Mesenchymal stem cell (in vitro differentiated cells and primary cell): ENCODE measurements at regions not wholly inside any gene's neighbourhood (a gene's known extent, or its start where the extent isn't known, plus 50 kb on each side); places are given as distances from the start of the nearest gene placed in this dataset.

ENCODE experiments used
- DNase-seq: peaks from one replicate; pipeline ENCODE4 v3.0.0-alpha.2; 2013
- H2AFZ ChIP-seq: one replicate; pipeline ENCODE4 v1.6.1; 2013; ENCODE audit warnings: low read depth, mild to moderate bottlenecking, control low read depth, inconsistent platforms, low read length, moderate library complexity
- H2AK5ac ChIP-seq: 2 replicates; pipeline ENCODE4 v1.6.1; 2013; ENCODE audit warnings: low read length, moderate library complexity, mild to moderate bottlenecking, inconsistent platforms; ENCODE audit not compliant: severe bottlenecking
- H2BK120ac ChIP-seq: one replicate; pipeline ENCODE4 v1.6.1; 2013; ENCODE audit warnings: low read depth, mild to moderate bottlenecking, inconsistent platforms, low read length, moderate library complexity
- H2BK12ac ChIP-seq, 2 experiments: one replicate each; pipeline ENCODE4 v1.6.1; 2013; ENCODE audit warnings: inconsistent platforms in 2 of 2, low read length in 2 of 2, mild to moderate bottlenecking in 2 of 2, moderate library complexity in 2 of 2, control low read depth in 1 of 2
- H2BK15ac ChIP-seq: one replicate; pipeline ENCODE4 v1.6.1; 2013; ENCODE audit warnings: mild to moderate bottlenecking, low read depth, inconsistent platforms; ENCODE audit not compliant: poor library complexity, severe bottlenecking
- H2BK5ac ChIP-seq: 2 replicates; pipeline ENCODE4 v1.6.1; 2013; ENCODE audit warnings: low read depth, mild to moderate bottlenecking, low read length, control low read depth, inconsistent platforms; ENCODE audit not compliant: poor library complexity, severe bottlenecking
- H3K14ac ChIP-seq, 2 experiments: one replicate each; pipeline ENCODE4 v1.6.1; 2013; ENCODE audit warnings: inconsistent platforms in 2 of 2, low read length in 2 of 2, control low read depth in 1 of 2, mild to moderate bottlenecking in 1 of 2, moderate library complexity in 1 of 2
- H3K18ac ChIP-seq, 2 experiments: one replicate each; pipeline ENCODE4 v1.6.1; 2013; ENCODE audit warnings: inconsistent platforms in 2 of 2, low read length in 2 of 2, control low read depth in 1 of 2, low read depth in 1 of 2, mild to moderate bottlenecking in 1 of 2
- H3K23ac ChIP-seq, 2 experiments: one replicate each; pipeline ENCODE4 v1.6.1; 2013; ENCODE audit warnings: inconsistent platforms in 2 of 2, low read length in 2 of 2, mild to moderate bottlenecking in 2 of 2, moderate library complexity in 2 of 2, control low read depth in 1 of 2
- H3K27ac ChIP-seq: 2 replicates; pipeline ENCODE4 v1.5.1; 2013; ENCODE audit warnings: mild to moderate bottlenecking, moderate library complexity, low read length, control low read depth, inconsistent platforms; ENCODE audit not compliant: poor library complexity, severe bottlenecking
- H3K27me3 ChIP-seq, 2 experiments: 2 replicates each; pipeline versions ENCODE4 v1.6.1 to v1.7.0; 2013; ENCODE audit warnings: low read length in 2 of 2, mild to moderate bottlenecking in 2 of 2, moderate library complexity in 2 of 2, control low read depth in 1 of 2, inconsistent platforms in 1 of 2; ENCODE audit not compliant: control insufficient read depth in 1 of 2, insufficient read depth in 1 of 2
- H3K36me3 ChIP-seq, 2 experiments: 2 replicates each; pipeline versions ENCODE4 v1.6.1 to v1.7.0; 2013; ENCODE audit warnings: low read length in 2 of 2, control low read depth in 1 of 2, inconsistent platforms in 1 of 2, low read depth in 1 of 2, mild to moderate bottlenecking in 1 of 2; ENCODE audit not compliant: insufficient read depth in 2 of 2, control insufficient read depth in 1 of 2
- H3K4ac ChIP-seq, 2 experiments: one replicate each; pipeline ENCODE4 v1.6.1; 2013; ENCODE audit warnings: inconsistent platforms in 2 of 2, low read length in 2 of 2, mild to moderate bottlenecking in 2 of 2, moderate library complexity in 2 of 2, control low read depth in 1 of 2, low read depth in 1 of 2
- H3K4me1 ChIP-seq: 2 replicates; pipeline ENCODE4 v1.6.1; 2013; ENCODE audit warnings: low read depth, low read length, control low read depth; ENCODE audit not compliant: control insufficient read depth, insufficient read depth
- H3K4me2 ChIP-seq: 2 replicates; pipeline ENCODE4 v1.6.1; 2013; ENCODE audit warnings: low read length, mild to moderate bottlenecking, inconsistent platforms; ENCODE audit not compliant: poor library complexity, severe bottlenecking
- H3K4me3 ChIP-seq, 2 experiments: 2 replicates each; pipeline versions ENCODE4 v1.5.1 to v1.7.0; 2013; ENCODE audit warnings: low read length in 2 of 2, mild to moderate bottlenecking in 2 of 2, control low read depth in 1 of 2, low read depth in 1 of 2; ENCODE audit not compliant: insufficient read depth in 1 of 2
- H3K79me1 ChIP-seq: replicated peaks from 2 replicates; pipeline ENCODE4 v1.6.1; 2013; ENCODE audit warnings: mild to moderate bottlenecking, control low read depth, low read length, inconsistent platforms; ENCODE audit not compliant: poor library complexity, severe bottlenecking
- H3K9ac ChIP-seq: 2 replicates; pipeline ENCODE4 v1.7.0; 2013; ENCODE audit warnings: mild to moderate bottlenecking, low read length, moderate library complexity
- H3K9me3 ChIP-seq: 2 replicates; pipeline ENCODE4 v1.7.0; 2013; ENCODE audit warnings: mild to moderate bottlenecking, low read length; ENCODE audit not compliant: control insufficient read depth
- H4K8ac ChIP-seq: one replicate; pipeline ENCODE4 v1.6.1; 2013; ENCODE audit warnings: inconsistent platforms, mild to moderate bottlenecking, low read length, moderate library complexity
- H4K91ac ChIP-seq: one replicate; pipeline ENCODE4 v1.6.1; 2013; ENCODE audit warnings: mild to moderate bottlenecking, low read length, inconsistent platforms
- WGBS: methylation state at CpG from one replicate; pipeline ENCODE4 v1.1.7; 2013; ENCODE audit warnings: mixed read lengths; 5-methylcytosine and 5-hydroxymethylcytosine counted together

DNA sequence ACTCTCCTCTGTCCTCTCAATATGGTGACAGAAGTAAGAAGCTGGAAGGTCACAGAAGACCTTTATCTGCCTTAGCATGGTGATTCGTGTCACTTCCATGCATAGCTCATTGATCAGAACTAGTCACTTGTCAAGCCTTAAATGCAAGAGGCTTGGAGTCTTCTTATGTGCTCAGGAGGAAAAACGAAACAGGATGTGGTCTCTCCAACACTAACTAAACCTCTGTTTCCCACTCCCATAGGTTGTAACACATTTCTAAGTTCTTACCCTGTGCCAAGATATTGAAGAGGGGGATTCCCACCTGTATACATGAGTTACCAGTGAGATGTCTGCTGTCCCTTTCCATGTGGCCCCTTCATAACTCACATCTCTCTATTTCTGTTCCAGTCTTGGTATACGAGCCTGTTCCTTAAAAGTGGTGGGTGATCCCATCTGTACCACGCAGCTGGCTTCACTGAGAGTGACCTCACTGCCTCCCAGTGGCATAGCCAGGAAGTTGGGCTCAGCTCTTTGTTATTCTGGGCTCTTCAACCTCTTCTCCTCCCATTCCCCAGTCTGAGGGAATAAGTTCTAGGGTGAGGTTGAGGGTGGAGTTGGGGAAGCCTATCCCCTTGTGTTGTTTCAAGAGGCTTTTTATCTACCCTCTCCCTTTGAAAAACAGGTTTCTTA, 203.2 kb upstream of the PPP2R3A start:
- Histone ChIP-seq H3K36me3 (no peaks in the 10 kb centered on the region), H2AFZ (no peak overlapping the region), H3K23ac (no peak overlapping the region), H3K4me3 (no peak overlapping the region), H4K8ac (no peak overlapping the region), H3K79me1 (no peaks in the 10 kb centered on the region), H3K18ac (no peak overlapping the region), H2BK5ac (no peak overlapping the region), H3K9me3 (no peaks in the 10 kb centered on the region), H3K4ac (no peak overlapping the region), H4K91ac (no peak overlapping the region), H2BK12ac (no peak overlapping the region), H3K14ac (no peak overlapping the region), H3K9ac (no peak overlapping the region), H3K4me2 (no peak overlapping the region), H3K27me3 (no peaks in the 10 kb centered on the region), H2BK120ac (no peak overlapping the region), H2BK15ac (no peak overlapping the region), H2AK5ac (no peak overlapping the region), H3K4me1 (no peaks in the 10 kb centered on the region), H3K27ac (no peak overlapping the region)
- DNase-seq: no peak
- 38% methylated on average over 3 of the region's 4 CpGs for WGBS

DNA sequence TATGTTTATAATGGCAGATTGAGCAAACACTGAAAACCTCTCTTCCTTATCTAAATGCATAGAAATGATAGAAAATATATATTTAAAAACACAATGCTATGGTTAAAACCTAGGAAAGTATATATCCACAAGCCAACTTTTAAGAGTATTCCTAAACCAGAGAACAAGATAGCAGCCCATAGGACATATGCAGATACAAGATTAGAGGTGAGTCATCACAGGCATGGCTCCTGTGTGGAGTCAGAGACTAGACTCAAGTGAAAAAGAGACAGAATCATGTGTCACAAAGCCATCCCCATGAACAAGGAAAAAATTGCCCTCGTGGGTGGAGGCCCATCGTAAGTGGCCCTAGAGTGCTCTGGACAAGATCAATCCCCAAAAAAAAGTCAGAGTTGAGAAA, 199.4 kb upstream of the PPP2R3A start:
- Histone ChIP-seq H4K91ac (no peak overlapping the region), H3K23ac (no peak overlapping the region), H2BK12ac (no peak overlapping the region), H3K18ac (no peak overlapping the region), H3K36me3 (no peaks in the 10 kb centered on the region), H3K27me3 (no peaks in the 10 kb centered on the region), H2AK5ac (no peak overlapping the region), H3K14ac (no peak overlapping the region), H2BK120ac (no peak overlapping the region), H3K9me3 (no peaks in the 10 kb centered on the region), H2BK15ac (no peak overlapping the region), H2AFZ (no peak overlapping the region), H3K4me3 (no peak overlapping the region), H4K8ac (no peak overlapping the region), H3K9ac (no peak overlapping the region), H3K4ac (no peak overlapping the region), H3K4me2 (no peak overlapping the region), H3K27ac (no peak overlapping the region), H3K79me1 (no peaks in the 10 kb centered on the region), H3K4me1 (no peaks in the 10 kb centered on the region), H2BK5ac (no peak overlapping the region)
- no peak for DNase-seq
- WGBS: 59% methylated on average over 2 of the region's 2 CpGs

DNA sequence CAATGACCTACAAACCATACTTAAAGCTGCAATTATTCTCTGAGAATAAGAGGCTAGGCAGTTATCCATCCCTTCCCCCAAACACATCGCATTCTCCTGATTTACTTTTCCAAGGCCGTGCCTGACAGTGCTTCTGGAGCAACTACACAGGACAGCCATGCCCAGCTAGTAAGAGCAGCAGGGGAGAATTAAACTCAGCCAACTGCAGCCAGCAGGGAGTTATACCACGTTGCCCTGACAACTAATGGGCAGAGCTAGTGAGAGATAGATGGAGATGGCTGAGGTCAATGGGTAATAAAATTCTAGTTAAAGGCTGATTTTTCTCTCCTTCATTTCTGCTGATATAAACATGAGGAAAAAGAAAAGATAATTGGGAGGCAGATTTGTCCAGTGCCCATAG, 193.8 kb upstream of the PPP2R3A start:
- H3K14ac ChIP-seq: no peak overlapping the region
- H3K4me2 ChIP-seq: no peak overlapping the region
- H2AFZ ChIP-seq: no peak overlapping the region
- no peak overlapping the region for H2BK12ac ChIP-seq
- no peaks in the 10 kb centered on the region for H3K4me1 ChIP-seq
- no peak overlapping the region for H3K23ac ChIP-seq
- H3K9me3 ChIP-seq: no peaks in the 10 kb centered on the region
- H2BK15ac ChIP-seq: no peak overlapping the region
- H3K4me3 ChIP-seq: no peak overlapping the region
- H2AK5ac ChIP-seq: no peak overlapping the region
- no peaks in the 10 kb centered on the region for H3K27me3 ChIP-seq
- H3K4ac ChIP-seq: no peak overlapping the region
- no peak for DNase-seq
- H3K79me1 ChIP-seq: no peaks in the 10 kb centered on the region
- no peak overlapping the region for H2BK5ac ChIP-seq
- WGBS: 17% methylated on average over 3 of the region's 3 CpGs
- H4K8ac ChIP-seq: no peak overlapping the region
- no peaks in the 10 kb centered on the region for H3K36me3 ChIP-seq
- H2BK120ac ChIP-seq: no peak overlapping the region
- H4K91ac ChIP-seq: no peak overlapping the region
- H3K9ac ChIP-seq: no peak overlapping the region
- no peak overlapping the region for H3K18ac ChIP-seq
- H3K27ac ChIP-seq: no peak overlapping the region

DNA sequence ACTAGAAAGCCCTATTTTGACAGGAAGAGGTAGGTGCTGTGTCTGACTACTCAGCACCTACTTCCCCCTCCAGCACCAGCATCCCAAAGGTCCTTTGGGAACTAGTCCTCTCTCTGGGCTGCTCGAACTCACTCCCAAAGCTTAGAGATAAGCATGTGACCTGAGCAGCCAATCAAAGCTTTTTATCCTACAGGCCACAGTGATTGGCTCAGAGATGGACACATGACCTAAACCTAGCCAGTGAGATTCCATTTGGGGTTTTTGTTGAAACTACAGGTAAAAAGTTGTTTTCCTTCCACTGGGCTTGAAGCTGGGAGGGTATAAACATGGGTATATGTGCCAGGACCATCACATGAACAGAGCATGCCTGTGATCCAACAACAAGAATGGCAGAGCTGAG, 186.5 kb upstream of the PPP2R3A start:
- no peak overlapping the region for H3K4me3 ChIP-seq

More for the DNA sequence above, 186.5 kb upstream of the PPP2R3A start:
- no peak overlapping the region for H3K14ac ChIP-seq
- H4K8ac ChIP-seq: no peak overlapping the region
- H3K4ac ChIP-seq: no peak overlapping the region
- no peak overlapping the region for H2AFZ ChIP-seq
- no peak overlapping the region for H2BK5ac ChIP-seq
- H4K91ac ChIP-seq: no peak overlapping the region
- H3K9ac ChIP-seq: no peak overlapping the region
- no peaks in the 10 kb centered on the region for H3K36me3 ChIP-seq
- H2BK120ac ChIP-seq: no peak overlapping the region
- H3K18ac ChIP-seq: no peak overlapping the region
- H3K9me3 ChIP-seq: no peaks in the 10 kb centered on the region
- H3K79me1 ChIP-seq: no peaks in the 10 kb centered on the region
- no peak overlapping the region for H2BK12ac ChIP-seq
- no peak overlapping the region for H2BK15ac ChIP-seq
- WGBS: 31% methylated on average over 1 of the region's 1 CpG
- no peak overlapping the region for H2AK5ac ChIP-seq
- H3K23ac ChIP-seq: no peak overlapping the region
- no peak overlapping the region for H3K4me2 ChIP-seq
- no peaks in the 10 kb centered on the region for H3K27me3 ChIP-seq
- H3K4me1 ChIP-seq: no peaks in the 10 kb centered on the region
- H3K27ac ChIP-seq: no peak overlapping the region
- DNase-seq: no peak
